GM23248 (cell line): ENCODE measurements at regions not wholly inside any gene's neighbourhood (a gene's known extent, or its start where the extent isn't known, plus 50 kb on each side); places are given as distances from the start of the nearest gene placed in this dataset.

ENCODE experiments used
- EZH2 ChIP-seq: fragments of 200-600 bp; sonication (generic); IDR thresholded peaks from 2 replicates; pipeline ENCODE4 v1.6.1; 2018; ENCODE audit warnings: antibody characterized with exemption, mild to moderate bottlenecking; ENCODE audit not compliant: insufficient read depth, poor library complexity, severe bottlenecking
- EZH2phosphoT487 ChIP-seq: fragments of 200-600 bp; sonication (generic); IDR thresholded peaks from 2 replicates; pipeline ENCODE4 v1.6.1; 2018; ENCODE audit warnings: antibody characterized with exemption, moderate library complexity, mild to moderate bottlenecking, low read depth; ENCODE audit not compliant: insufficient read depth

DNA sequence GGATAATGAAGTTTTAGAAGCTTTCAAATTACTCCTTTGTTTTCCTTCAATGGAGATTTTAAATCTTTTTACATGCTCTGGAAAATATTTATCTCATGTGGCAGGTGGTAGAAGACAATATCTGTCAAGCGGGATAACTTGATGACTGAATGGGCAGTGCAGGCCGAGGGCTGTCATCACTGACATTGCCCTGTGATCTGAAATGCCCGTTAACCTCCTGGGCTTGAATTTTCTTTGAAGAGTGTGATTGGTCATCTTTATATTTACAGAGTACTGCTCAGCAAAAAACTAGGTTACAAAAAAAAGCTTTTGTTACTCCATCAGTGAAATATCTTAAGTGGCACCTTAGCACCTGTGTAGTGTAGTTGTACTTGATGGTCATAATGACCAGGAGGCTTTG lies 147.5 kb downstream of the GATB start:
- TF ChIP-seq EZH2 (no peak), EZH2phosphoT487 (no peak)
